ENCODE measurements at regions not wholly inside any gene's neighbourhood (a gene's known extent, or its start where the extent isn't known, plus 50 kb on each side); places are given as distances from the start of the nearest gene placed in this dataset.
A peak's percentile ranks its signal among the peaks of the same experiment; 100 is the strongest.
"Not testable (repeated sequence)": the region's sequence is repeated elsewhere in the genome, so short reads cannot be mapped to it uniquely, and the experiment has no call there.

DNA sequence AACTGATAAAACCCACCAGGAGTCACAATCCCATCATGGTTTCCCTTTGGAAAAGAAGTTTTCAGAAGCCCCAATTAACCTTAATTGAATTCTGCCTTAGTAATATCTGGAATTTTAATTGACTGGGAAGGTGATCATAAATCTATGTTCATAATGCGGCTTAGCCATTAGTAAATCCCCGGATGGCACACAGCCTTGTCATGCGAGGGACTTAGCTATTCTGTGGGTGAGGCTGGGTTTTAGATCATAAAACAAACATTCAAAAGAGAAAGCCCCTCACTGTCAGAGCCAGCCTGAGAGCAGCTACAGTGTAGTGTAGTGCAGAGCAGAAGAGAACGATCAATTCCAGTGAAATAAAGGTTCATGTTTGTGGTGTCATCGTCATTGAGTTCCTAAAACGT is 124.0 kb upstream of the NOCT start:
- DNase-seq, result no peak

- no peak for DNase-seq
These were observed 124.5 kb upstream of the NOCT start for GRCh38 chr4:138890891-138891570.

DNA sequence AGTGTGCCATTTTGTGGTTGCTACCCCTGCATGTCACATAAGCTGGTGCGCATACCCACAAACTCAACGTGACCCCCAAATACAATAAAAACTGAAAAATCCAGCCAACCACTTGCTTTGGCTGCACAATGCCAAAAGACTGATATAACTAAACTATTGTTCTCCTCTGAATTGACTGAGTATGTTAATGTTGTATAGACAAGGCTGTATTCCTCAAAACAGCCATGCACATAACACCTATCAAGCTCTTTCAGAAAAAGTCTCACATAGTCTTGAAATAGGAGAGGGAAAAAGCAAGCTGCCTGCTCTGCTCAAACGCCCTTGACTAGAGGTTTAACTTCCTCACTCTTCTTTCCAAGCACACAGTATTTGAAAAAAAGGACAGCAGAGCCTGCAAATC is 126.4 kb upstream of the NOCT start:
- DNase-seq, result no peak

GRCh38 chr4:138887741-138888140 is 127.8 kb upstream of the NOCT start:
- DNase-seq, result no peak

DNA sequence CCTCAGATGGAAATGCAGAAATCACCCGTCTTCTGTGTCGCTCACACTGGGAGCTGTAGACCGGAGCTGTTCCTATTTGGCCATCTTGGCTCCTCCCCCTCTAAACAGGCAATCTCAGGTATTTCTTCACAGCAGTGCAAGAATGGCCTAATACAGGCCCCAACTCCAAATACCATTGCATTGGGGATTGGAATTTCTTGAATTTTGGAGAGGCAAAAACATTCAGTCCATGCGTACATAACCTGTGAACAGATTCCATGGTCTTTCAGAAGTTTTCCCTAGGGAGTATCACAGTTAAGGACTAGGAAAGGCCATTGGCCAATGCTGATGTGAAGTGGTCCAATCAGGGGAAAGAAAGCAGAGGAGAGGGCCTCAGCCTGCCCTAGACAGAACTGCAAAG is 128.2 kb upstream of the NOCT start:
- DNase-seq, result no peak

GRCh38 chr4:138879757-138880156 is 135.8 kb upstream of the NOCT start:
- no peak for DNase-seq

GRCh38 chr4:138875891-138876608 is 139.5 kb upstream of the NOCT start:
- peak; percentile 61 for DNase-seq

GRCh38 chr4:138871555-138871875 is 144.1 kb upstream of the NOCT start:
- DNase-seq, result no peak

GRCh38 chr4:138870737-138871554 is 144.6 kb upstream of the NOCT start:
- peak; percentile 81 for DNase-seq

GRCh38 chr4:138869631-138870030 is 145.9 kb upstream of the NOCT start:
- no peak for DNase-seq

DNA sequence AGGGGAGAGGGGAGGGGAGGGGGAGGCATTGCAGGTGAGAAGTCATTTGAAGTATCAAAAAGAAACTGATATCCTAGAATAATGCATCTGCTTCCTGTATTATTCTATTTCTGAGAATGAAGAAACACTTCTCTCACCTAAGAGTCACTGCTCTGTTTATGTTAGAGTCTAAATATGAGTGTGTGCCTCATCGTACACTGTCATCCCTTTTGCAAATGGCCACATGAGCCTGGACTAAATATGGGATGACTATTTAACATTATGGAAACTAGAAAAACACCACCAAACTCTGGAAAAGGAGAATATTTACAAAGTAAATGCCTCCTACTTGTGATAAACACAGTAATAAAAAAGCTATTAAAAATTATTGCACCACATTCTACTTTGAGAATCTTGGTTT is 146.4 kb upstream of the NOCT start:
- DNase-seq, result no peak

DNA sequence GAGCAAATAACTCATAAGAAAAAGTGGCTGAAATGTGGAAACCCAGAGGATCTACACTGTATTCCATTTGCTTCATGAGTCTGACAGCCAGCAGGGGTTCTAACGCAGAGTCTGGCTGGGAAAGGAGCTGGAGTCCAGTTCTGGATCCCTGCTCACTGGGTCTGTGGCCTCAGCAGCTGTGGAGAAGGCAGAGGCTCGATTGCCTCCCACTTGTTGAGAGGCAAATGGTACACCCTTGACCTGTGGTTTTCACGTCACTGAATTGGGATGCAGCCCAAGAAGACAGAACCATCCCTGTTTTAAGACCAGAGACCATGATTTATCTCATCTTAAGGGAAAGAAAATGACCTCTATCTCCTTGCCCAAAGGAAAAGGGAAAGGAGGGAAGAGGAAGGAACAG is 147.0 kb upstream of the NOCT start:
- DNase-seq, result no peak

DNA sequence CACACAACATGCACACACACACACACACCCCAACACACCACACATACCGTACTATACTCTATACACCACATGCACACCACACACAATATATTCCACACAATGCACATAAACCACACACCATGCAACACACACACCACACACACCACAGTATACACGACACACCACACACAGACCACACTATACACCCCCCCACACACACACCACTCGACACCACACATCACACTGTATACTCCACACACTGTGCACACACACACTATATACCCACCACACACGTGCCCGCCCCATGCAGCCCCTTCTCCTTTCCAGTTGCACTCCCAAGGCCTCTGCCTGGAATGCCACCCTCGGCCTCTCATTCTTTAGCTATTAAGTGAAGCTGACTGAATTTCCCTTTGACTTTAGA is 148.2 kb upstream of the NOCT start:
- no peak for DNase-seq

- DNase-seq, result no peak
These were observed 149.3 kb upstream of the NOCT start for GRCh38 chr4:138866314-138866713.

GRCh38 chr4:138865765-138866164 is 149.8 kb upstream of the NOCT start:
- DNase-seq, result no peak

DNA sequence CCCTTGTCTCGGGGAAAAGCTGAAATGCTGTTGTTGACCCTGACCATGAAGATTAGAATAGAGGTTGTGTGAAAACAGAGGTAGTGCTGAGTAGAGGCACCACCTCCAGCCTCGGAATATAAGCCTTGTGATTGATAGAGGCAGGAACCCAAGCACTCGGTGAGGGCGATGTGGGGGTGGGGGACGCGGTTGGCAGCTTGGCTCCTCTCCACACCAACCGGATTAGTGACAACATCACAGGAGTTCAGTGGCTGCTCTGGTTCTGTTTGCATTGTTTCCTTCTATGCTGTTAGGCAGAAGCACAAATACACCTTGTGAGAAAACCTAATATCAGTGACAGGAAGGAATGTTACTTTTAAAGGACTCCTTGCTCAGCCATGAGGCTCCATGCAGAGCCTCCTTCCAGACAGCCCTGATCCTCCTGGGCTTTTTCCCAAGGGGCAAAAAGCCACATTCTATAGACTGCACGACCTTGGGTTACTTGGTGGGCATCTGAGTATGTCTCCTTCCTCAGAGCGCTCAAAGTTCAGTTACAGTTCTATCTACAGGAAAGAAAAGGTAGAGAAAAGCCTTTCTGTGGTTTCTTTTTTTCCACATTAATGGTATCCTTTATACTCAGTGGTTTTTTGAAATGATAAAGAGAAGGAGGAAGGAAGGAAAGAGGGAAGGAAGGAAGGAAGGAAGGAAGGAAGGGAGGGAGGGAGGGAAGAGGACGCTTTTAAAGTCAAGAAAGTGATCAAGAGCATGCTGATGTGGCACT is 150.4 kb upstream of the NOCT start:
- DNase-seq, result no peak

- no peak for DNase-seq
These were observed 152.4 kb upstream of the NOCT start for GRCh38 chr4:138863160-138863559.

DNA sequence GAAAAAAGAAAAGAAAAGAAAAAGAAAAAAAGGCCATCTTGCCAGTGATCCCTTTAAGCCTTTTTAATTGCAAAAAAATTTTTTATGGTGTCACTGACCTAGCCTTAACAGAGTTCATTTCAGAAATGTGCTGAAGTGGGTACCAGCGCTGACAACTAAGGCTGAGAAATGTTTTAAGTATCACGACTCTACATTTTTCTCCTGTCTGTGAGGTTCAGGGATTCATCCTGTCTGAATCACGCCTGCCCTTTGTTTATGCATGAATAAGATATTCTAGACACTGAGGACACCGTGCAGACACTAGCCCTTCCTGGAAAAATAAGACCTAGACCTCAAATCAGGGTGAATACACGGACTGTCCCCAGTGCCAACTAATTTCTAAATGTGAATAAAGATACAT is 154.4 kb upstream of the NOCT start:
- DNase-seq, result no peak

GRCh38 chr4:138860357-138860756 is 155.2 kb upstream of the NOCT start:
- DNase-seq, result not testable (repeated sequence)

- no peak for DNase-seq
These were observed 156.3 kb upstream of the NOCT start for GRCh38 chr4:138859254-138859653.

GRCh38 chr4:138858419-138858818 is 157.2 kb upstream of the NOCT start:
- no peak for DNase-seq

DNA sequence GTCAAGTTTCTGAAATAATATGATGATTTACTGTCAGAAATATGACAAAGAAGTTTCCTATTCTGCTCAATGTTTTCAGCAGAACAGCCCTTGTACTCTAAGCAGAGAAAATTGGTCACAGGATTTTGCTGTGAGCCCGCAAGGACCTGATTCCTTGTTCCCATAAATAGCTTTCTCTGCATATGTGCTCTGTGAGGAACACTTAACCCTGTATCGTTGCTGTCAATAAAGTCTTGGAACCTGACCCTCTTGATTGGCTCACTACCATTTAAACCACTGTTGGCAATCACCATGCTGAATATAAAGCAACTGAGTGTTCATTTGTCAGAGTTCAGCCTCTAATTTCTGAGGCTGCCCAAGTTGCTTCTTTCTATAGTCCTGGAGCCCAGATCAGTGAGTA is 158.2 kb upstream of the NOCT start:
- DNase-seq, result no peak

DNA sequence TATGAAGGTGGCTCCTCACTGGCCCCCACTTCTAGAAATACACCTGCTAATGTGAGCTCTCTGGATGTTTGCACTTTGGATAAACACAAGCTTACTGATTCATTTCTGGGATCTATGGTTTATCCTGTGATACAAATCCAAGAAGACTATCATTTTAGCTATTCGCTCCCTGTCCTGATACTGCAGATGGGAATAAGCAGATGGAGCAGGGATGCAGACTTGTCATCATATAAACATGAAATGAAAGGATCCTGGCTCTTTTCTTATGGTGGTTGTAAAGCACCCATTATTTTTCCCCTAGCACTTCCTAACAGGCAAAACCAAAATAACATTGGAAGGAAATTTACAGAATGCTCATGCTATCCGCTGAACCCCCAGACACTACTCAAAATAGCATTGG is 162.9 kb upstream of the NOCT start:
- DNase-seq, result no peak

All from dermis blood vessel endothelial cell (primary cell).